ENCODE measurements at regions not wholly inside any gene's neighbourhood (a gene's known extent, or its start where the extent isn't known, plus 50 kb on each side); places are given as distances from the start of the nearest gene placed in this dataset.
"Not testable (repeated sequence)": the region's sequence is repeated elsewhere in the genome, so short reads cannot be mapped to it uniquely, and the experiment has no call there.

DNA sequence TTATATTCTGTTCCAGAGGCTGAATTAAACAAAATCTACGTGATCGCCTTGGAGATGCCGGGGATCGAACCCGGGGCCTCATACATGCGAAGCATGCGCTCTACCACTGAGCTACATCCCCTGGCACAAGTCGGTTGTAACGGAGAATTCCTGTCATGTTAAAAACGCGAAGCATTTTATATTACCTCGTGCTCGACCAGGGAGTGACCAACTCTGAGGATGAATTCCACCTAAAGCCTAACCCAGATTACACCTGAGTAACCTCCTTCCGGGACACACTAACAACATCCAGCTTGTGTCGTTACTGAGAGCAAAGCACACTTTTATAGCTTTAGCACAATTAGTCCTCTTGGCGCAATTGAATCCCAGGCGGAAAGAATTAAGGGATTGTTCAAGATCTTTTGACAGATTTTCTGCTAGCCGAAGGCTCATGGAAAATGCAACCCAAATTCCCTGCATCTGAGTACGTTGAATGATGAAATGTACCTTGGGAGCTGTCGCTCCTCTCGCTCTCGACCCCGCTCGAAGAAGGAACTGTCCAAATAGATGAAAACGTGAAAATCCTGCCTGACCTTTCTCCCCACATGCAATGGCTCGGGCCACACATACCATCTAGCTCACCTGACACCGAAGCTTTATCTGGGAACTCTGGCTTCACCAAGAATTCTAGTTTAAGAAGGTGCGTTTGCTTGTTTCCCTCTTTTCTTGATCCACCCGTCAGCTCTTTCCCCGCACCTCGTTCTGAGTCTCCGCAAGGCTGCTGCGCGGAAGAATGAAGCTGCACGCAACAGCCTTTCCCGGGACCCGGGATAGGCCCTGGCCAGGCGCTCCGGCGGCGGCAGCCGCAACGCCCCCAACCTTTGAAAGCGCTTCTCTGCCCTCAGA, 148.3 kb downstream of the GPX5 start:
- no peaks in the 10 kb centered on the region for H3K9me3 Mint-ChIP-seq
- TF ChIP-seq CTCF (IDR thresholded peaks at IDR 0.05; ENCODE audit: unreplicated experiment in 3 of 3) = no peak
- H3K27me3 Mint-ChIP-seq (ENCODE audit: low read depth) = peaks cover 27% of the 10 kb centered on the region
- H3K4me1 Mint-ChIP-seq = peaks cover 5% of the 10 kb centered on the region
- H3K27ac Mint-ChIP-seq = no peak overlapping the region
- no peaks in the 10 kb centered on the region for H3K36me3 Mint-ChIP-seq (ENCODE audit: low read depth)
- H3K4me3 Mint-ChIP-seq = peak overlapping the region; percentile 83 to 89 (median 89)

DNA sequence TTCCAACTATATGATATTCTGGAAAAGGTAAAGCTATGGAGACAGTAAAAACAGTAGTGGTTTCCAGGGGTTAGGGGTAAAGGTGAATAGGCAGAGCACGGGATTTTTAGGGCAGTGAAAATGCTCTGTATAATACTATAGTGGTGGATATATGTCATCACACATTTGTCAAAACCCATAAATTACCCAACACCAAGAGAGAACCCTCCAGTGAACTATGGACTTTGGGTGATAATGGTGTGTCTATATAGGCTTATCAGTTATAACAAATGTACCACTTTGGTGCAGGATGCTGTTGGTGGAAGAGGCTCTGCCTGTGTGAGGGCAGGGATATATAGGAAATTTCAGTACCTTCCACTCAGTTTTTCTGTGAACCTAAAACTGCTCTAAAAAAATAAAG, 149.9 kb downstream of the GPX5 start:
- Mint-ChIP-seq H3K4me3 (peak overlapping the region in 1 of 3 experiments; percentile 18), H3K27me3 (ENCODE audit: low read depth) (peaks cover 27% of the 10 kb centered on the region), H3K9me3 (no peaks in the 10 kb centered on the region), H3K36me3 (ENCODE audit: low read depth) (no peaks in the 10 kb centered on the region), H3K27ac (no peak overlapping the region), H3K4me1 (peaks cover 5% of the 10 kb centered on the region)
- TF ChIP-seq CTCF (IDR thresholded peaks at IDR 0.05; ENCODE audit: unreplicated experiment in 3 of 3) = no peak

DNA sequence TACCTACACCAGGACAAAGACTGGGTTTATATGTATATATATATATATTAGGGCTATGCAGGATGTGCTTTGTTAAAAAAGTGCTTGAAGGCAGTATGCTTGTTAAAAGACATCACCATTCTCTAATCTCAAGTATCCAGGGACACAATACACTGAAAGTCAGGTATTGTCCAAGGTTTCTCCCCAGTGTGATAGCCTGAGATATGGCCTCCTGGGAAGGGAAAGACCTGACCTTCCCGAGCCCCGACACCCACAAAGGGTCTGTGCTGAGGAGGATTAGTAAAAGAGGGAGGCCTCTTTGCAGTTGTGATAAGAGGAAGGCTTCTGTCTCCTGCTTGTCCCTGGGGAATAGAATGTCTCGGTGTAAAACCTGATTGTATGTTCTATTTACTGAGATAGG, 156.9 kb downstream of the GPX5 start:
- TF ChIP-seq CTCF (IDR thresholded peaks at IDR 0.05; ENCODE audit: unreplicated experiment in 3 of 3) = no peak
- no peak overlapping the region for H3K4me3 Mint-ChIP-seq

DNA sequence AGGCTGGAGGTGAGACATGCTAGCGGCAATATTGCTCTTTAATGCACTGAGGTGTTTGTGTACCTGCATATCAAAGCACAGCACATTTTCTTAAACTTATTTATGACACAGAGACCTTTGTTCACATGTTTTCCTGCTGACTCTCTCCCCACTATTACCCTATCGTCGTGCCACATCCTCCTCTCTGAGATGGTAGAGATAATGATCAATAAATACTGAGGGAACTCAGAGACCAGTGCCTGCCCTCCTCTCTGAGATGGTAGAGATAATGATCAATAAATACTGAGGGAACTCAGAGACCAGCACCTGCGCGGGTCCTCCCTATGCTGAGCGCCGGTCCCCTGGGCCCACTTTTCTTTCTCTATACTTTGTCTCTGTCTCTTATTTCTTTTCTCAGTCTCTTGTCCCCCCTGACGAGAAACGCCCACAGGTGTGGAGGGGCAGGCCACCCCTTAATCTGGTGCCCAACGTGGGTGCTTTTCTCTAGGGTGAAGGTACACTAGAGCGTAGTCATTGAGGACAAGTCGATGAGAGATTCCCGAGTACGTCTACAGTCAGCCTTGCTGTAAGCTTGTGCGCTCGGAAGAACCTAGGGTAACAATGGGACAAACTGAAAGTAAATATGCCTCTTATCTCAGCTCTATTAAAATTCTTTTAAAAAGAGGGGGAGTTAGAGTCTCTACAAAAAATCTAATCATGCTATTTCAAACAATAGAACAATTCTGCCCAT, 157.4 kb downstream of the GPX5 start:
- not testable (repeated sequence) for H3K4me3 Mint-ChIP-seq; H3K9me3 Mint-ChIP-seq; H3K4me1 Mint-ChIP-seq; H3K27ac Mint-ChIP-seq; H3K36me3 Mint-ChIP-seq (ENCODE audit: low read depth)
- peaks cover 21% of the 10 kb centered on the region for H3K27me3 Mint-ChIP-seq (ENCODE audit: low read depth)

More for the DNA sequence above, 156.9 kb downstream of the GPX5 start:
- Mint-ChIP-seq H3K36me3 (ENCODE audit: low read depth) (no peaks in the 10 kb centered on the region), H3K4me1 (no peaks in the 10 kb centered on the region), H3K27ac (no peak overlapping the region), H3K27me3 (ENCODE audit: low read depth) (peaks cover 16% of the 10 kb centered on the region), H3K9me3 (no peaks in the 10 kb centered on the region)

GRCh38 chr6:28683945-28684538, 158.4 kb downstream of the GPX5 start:
- Mint-ChIP-seq H3K27me3 (ENCODE audit: low read depth) (peaks cover 23% of the 10 kb centered on the region), H3K36me3 (ENCODE audit: low read depth) (no peaks in the 10 kb centered on the region), H3K9me3 (no peaks in the 10 kb centered on the region), H3K4me3 (no peak overlapping the region), H3K27ac (no peak overlapping the region), H3K4me1 (no peaks in the 10 kb centered on the region)
- TF ChIP-seq CTCF (IDR thresholded peaks at IDR 0.05; ENCODE audit: unreplicated experiment in 3 of 3) = peak; percentile 72 to 78 (median 72)

DNA sequence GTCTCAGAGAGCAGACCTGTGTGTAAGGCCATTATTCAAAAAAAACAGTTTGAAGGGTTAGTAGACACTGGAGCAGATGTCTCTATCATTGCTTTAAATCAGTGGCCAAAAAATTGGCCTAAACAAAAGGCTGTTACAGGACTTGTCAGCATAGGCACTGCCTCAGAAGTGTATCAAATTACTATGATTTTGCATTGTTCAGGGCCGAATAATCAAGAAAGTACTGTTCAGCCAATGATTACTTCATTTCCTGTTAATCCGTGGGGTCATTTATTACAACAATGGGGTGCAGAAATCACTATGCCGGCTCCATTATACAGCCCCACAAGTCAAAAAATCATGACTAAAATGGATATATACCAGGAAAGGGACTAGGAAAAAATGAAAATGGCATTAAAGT, 160.3 kb downstream of the GPX5 start:
- not testable (repeated sequence) for H3K4me1 Mint-ChIP-seq; H3K27ac Mint-ChIP-seq; H3K36me3 Mint-ChIP-seq (ENCODE audit: low read depth); H3K4me3 Mint-ChIP-seq; H3K9me3 Mint-ChIP-seq
- peaks cover 29% of the 10 kb centered on the region for H3K27me3 Mint-ChIP-seq (ENCODE audit: low read depth)
